T47D (cell line): ENCODE measurements at regions not wholly inside any gene's neighbourhood (a gene's known extent, or its start where the extent isn't known, plus 50 kb on each side); places are given as distances from the start of the nearest gene placed in this dataset.

Experiments
- DNase-seq, 2 experiments: peaks; one replicate each; pipeline versions ENCODE4 v3.0.0 to v3.0.0-alpha.2; 2011 to 2012; ENCODE audit warnings: low read depth in 1 of 2, low spot score in 1 of 2
- JUND ChIP-seq: IDR thresholded peaks from 2 replicates; pipeline ENCODE4 v1.6.1; 2012; ENCODE audit warnings: low read depth
- in situ Hi-C: cut with HindIII; loops from 2 replicates; pipeline ENCODE4 v1.10.0; 2016; ENCODE audit warnings: low sequenced_read_pairs, low pct_unique_long_range_greater_than_20kb

DNA sequence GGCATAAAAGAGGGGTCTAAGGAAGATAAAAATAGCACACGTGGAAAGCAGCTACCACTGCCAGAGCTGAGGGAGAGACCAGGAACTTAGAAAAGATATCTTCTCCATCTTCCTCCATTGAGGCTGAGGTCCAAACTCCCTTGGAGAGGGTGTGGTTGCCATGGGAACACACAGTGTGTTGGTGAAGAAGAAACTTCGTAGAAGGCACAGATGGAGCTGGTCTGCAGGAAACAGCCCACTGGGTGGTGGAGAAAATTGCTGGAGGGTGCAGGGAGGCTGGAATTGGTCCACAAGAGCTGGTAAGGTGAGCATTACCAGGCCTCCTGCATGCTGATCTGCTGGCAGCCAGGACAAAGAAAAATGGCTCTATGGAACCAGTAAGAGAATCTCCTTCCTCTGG is 191.0 kb downstream of the HRH4 start:
- TF ChIP-seq JUND, result no peak
- no peak for DNase-seq
- in situ Hi-C loops, result no loop called here

DNA sequence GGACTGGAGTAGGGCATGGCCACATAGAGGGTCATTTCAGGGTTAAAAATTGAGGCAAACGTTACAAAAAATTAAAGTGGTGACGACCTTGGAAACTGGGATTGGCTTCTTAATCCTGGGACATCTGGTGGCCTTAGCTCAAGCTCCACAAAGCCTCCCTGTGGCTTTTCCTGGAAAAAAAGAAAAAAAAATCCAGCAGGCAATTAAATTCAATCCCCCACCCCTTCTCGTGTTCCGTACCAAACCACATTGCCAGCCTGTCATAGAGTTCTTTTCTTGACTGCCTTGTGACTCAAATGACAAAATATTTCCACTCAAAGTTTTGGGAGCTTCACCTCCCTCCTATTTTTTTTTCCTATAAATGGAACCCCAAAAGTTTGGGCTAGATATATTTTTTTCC is 195.6 kb downstream of the HRH4 start:
- no peak for DNase-seq
- TF ChIP-seq JUND, result no peak
- in situ Hi-C loops, result no loop called here

DNA sequence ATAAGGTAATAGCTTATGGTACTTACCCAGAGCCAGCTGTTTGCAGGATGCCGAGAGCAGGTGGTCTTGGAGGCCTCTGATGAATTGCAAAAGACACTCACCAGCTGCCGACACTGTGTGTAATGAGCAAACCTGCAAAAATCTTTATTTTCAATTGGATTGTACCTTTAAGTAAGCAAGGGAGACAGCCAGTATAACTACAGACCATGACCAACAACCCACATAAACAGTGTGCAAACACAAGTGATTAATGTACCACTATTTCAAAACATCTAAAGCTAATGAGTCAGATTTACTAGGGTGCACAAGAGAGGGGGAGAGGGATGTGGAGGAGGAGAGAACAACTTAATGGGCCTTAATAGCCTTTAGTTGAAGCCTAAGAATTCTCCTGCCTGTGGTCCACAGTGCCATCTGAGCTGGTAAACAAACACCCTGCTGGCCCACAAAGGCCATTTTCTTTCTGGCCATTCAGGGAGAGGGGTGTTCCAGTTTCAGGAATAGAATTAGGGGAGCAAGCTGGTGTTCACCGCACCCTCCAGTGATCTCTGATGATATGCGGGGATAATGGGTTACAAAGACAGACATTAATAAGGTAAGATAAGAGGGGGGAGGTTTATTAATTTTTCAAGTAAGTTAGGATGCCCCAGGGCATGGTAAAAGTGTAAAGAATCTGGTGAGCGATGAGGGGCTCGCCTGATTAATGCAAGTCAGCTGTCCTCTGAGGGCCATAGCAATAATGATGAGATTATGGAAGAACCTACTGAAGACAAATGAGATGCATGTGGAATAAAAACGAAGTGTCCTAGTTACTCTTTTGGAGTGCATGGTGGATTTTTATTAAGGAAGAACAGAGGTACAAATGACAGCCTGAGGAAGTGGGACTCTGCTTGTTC is 196.4 kb downstream of the HRH4 start:
- in situ Hi-C loops, result no loop called here
- no peak for DNase-seq
- no peak for TF ChIP-seq JUND

DNA sequence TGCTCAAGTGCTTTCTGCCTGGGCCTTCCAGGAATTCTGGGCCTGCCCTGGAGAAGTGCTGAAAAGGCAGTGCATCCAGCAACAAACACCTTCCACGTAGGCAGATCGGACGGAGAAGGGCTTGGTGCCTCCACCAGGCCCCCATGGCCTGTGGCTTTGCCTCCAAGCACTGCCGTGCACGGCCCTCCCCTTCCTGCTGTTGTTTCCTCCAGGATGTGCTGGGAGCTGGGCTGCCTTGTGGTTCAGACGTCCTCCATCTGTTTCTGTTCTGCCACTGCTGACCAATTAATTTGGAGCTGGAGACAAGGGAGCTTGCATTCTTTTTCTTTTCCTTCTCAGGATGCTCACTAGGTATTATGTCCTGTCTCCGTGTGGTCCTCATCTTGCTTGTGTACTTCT is 197.0 kb downstream of the HRH4 start:
- no peak for DNase-seq
- TF ChIP-seq JUND, result no peak
- in situ Hi-C loops, result no loop called here

DNA sequence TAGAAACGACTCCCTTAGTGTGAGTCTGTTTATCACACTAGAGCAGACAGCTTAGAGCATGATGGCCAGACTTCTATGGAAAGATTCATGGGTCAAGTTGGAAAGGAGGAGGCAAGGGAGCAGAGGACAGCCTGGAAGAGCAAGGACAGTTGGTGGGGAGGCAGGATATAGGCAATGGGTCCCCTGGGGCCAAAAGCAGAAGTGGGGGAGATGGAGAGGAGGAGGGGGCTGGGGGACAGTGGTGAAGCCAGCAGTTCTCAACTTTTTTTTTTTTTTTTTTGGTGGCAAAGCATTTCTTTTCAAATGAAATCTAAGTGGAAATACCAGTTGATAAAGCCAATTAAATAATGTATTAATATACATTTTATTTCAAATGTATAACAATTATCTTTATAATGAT is 197.9 kb downstream of the HRH4 start:
- TF ChIP-seq JUND, result no peak
- in situ Hi-C loops, result no loop called here
- no peak for DNase-seq

DNA sequence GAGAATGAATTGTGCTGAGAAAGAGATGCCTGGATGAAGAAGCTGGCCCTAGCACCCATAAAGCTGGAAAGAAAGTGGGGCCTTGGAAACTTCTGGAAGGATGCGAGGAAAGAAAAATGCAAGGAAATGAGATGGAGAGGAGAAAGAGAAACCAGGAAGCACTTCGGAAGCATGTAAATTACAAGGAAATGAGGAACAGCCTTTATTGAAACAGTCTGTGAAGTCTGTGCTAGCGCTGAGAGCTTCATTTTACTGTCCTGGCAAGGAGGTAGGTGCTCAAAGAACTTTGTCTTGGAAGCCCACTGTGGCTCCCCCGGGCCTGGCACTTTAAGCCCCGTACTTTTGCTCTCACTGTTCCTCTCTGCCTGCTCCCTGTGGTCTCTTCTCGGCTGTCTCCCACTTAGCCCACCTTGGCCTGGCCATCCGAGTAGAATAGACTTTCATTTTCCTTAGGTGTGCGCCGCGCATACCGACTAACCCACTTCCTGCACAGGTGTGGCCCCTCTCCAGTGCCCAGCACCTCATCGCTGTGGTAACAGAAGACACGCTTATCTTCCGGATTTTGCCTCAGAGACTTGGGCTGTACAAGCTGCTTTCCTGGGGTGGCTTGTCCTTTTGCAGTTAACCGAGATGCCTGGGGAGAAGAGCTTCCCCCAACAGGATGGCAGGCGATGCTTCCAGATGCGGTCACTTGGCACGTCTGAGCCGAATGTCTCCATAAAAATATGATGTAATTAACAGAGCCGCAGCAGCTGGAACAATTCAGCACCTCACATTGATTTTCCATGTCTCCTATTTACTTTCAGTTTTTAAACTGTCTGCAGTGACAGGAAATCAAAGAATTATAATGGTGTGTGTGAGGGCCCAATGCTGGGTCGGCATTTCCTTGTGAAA is 199.6 kb downstream of the HRH4 start:
- no peak for DNase-seq
- TF ChIP-seq JUND, result no peak
- in situ Hi-C loops, result no loop called here

DNA sequence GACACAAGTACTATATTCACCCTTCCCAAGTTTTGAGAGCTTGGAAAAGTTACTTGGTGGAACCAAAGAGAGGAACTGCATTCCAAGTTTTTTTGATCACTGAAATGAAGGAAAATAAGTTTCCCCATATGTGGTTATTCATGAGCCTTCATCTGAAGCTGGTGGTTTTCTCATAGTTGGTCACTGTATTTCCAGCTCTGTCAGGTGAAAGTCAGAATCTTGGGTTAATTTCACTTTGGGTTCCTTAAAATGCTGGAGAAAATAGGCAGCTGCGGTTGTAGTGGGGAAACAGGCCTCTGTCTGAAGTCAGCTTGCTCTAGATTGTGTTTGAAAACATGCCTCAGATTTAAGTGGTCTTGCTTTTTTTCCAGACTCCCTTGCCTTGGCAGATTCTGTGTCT is 200.5 kb downstream of the HRH4 start:
- DNase-seq, result no peak
- in situ Hi-C loops, result no loop called here
- no peak for TF ChIP-seq JUND

DNA sequence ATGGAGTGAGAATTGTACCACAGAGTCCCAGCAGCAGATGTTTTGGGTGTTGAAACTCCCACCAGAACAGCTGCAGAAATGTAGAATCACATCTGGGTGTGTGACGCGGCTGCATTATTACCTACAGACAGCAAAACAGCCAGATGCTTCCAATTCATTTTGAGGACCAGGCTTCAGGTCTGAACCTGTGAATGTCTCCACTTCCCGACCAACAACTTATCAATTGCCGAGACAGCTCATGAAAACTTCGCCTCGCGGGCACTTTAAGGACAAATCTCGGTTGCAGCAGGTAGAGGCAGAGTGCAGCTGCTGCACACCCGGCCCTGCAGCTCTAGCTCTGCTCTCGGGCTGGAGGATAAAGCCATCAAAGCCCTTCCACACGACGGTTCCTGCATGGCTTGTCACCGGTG is 202.0 kb downstream of the HRH4 start:
- no peak for TF ChIP-seq JUND
- DNase-seq, result no peak
- in situ Hi-C loops, result no loop called here

DNA sequence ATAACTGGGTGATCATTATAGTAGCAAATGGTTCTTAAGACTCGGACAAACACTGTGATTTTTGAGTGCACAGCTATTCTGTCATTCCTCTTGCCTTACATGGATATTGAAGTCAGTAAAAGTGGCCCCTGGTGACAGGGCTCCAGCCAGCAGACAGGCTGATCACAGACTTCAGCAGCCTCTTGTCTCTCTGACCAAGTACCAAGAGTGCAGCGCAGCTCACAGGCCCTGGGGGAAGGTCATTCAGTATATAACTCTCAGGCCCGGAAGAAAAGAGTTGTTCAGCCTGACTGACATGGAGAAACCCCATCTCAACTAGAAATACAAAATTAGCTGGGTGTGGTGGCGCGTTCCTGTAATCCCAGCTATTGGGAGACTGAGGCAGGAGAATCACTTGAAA is 202.6 kb downstream of the HRH4 start:
- DNase-seq, result no peak
- in situ Hi-C loops, result no loop called here
- TF ChIP-seq JUND, result no peak

DNA sequence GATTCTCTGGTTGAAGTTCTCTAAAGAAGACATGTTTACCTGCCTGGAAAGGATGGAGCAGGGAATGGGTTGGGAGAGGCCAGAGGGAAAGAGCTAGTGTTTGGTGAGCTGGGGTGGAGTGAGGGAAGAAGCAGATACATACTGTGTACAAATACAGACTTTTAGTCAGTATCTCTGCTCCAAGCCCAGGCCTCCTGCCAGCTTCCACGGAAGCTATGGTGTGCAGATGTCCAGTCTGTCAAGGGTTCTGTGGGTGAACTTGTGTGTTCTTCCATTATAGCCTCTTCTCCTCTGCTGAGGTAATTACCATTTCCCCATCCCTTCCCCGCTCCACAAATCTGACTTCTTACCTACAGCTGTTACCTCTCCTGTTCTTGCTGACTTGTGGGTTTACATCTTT is 208.6 kb downstream of the HRH4 start:
- in situ Hi-C loops, result no loop called here
- TF ChIP-seq JUND, result no peak
- DNase-seq, result no peak

DNA sequence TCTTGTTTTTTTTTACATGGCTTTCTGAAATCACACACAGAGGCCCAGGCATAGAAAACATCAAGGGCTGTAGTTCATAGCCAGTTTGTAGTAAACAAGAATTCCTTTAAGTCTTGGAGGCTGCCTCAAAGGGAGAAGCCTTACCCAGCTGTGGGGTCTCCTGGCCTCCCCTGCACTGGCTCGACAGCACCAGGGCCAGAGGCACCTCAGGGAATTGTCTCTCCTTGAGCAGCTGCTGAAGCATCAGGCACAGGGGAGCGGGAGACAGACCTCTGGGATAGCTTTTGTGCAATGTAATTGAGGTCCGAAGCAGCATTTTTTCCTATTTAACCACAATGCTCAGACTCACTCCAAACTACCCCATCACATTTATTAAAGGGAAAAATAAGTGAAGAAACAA is 209.1 kb downstream of the HRH4 start:
- in situ Hi-C loops, result no loop called here
- no peak for DNase-seq
- TF ChIP-seq JUND, result no peak

DNA sequence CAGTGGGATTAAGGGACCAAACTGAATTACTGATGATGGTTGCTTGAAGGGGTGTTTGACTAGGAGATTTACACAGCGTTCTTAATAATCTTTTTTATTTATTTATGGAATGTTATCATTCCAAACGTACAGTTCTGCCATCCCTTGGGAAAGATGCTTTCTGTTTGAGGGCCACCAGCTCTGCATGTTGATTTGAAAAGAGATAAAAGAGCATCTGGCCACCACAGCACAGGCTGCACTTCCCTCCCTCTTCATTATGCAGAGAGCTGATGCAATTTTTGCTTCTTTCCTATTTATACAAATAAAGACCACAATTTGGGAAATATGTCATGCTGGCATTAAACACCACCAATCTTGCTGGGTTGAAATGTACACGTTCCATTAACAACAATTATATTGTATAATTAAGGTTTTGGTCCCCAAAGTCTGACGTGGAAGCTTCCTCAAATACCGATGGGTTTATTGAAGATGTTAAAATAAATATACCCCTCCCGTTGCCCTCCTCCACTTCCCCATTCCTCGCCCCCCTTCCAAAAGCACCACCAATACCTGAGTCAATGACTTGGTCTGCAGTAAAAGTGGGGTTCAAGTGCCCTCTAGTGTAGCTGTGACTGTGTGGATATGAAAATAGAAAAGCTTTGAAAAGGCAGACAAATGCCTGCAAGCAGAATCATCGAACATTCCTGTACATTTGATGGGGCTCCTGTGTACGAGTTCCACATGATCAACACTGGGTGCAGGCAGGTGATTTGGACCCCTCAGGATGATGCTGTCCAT is 211.9 kb downstream of the HRH4 start:
- in situ Hi-C loops, result no loop called here
- TF ChIP-seq JUND, result no peak
- DNase-seq, result peak in 1 of 2 experiments; percentile 38
